CD4-positive, alpha-beta memory T cell (primary cell): ENCODE measurements at regions not wholly inside any gene's neighbourhood (a gene's known extent, or its start where the extent isn't known, plus 50 kb on each side); places are given as distances from the start of the nearest gene placed in this dataset.

Experiments
- CTCF ChIA-PET: fragments of 350-600 bp; sonication (Branson Sonifier 250); formaldehyde crosslinking; loops from one replicate; lab custom pipeline; 2021; ENCODE audit warnings: inconsistent platforms; ENCODE audit not compliant: partially characterized antibody; lab: Charles Lee
- POLR2A ChIA-PET: fragments of 350-600 bp; sonication (Branson Sonifier 250); formaldehyde crosslinking; loops from one replicate; lab custom pipeline; 2021; ENCODE audit not compliant: partially characterized antibody; lab: Charles Lee
- DNase-seq, 5 donors: peaks; one replicate each; pipeline versions ENCODE4 v3.0.0 to v3.0.0-alpha.2; 2020 to 2022; ENCODE audit warnings: mixed read lengths in 1 of 5
- H3K27ac ChIP-seq: one replicate; pipeline ENCODE4 v1.7.0; 2013; ENCODE audit warnings: low read depth, low read length
- H3K27me3 ChIP-seq: 2 replicates; pipeline ENCODE4 v1.7.0; 2013; ENCODE audit warnings: mild to moderate bottlenecking, low read length, moderate library complexity; ENCODE audit not compliant: insufficient read depth
- H3K36me3 ChIP-seq: 2 replicates; pipeline ENCODE4 v1.7.0; 2013; ENCODE audit warnings: mild to moderate bottlenecking, low read length, moderate library complexity; ENCODE audit not compliant: insufficient read depth
- H3K4me1 ChIP-seq: 2 replicates; pipeline ENCODE4 v1.7.0; 2013; ENCODE audit warnings: mild to moderate bottlenecking, low read length, moderate library complexity; ENCODE audit not compliant: insufficient read depth
- H3K4me3 ChIP-seq, 2 donors: one replicate each; pipeline ENCODE4 v1.7.0; 2013; ENCODE audit warnings: low read length in 2 of 2, mild to moderate bottlenecking in 1 of 2
- H3K9me3 ChIP-seq, 2 donors: one replicate each; pipeline ENCODE4 v1.7.0; 2013; ENCODE audit warnings: low read length in 2 of 2, control low read depth in 1 of 2; ENCODE audit not compliant: control insufficient read depth in 1 of 2
- H3K27ac Mint-ChIP-seq, 7 donors: one replicate each; pipeline ENCODE4 v1.8.0; 2020 to 2021; ENCODE audit warnings: mixed read lengths in 7 of 7, mild to moderate bottlenecking in 6 of 7, inconsistent platforms in 3 of 7, moderate library complexity in 3 of 7
- H3K27me3 Mint-ChIP-seq, 2 donors: one replicate each; pipeline ENCODE4 v1.8.0; 2020 to 2021; ENCODE audit warnings: mixed read lengths in 2 of 2
- H3K36me3 Mint-ChIP-seq, 2 donors: one replicate each; pipeline ENCODE4 v1.8.0; 2020 to 2021; ENCODE audit warnings: mixed read lengths in 2 of 2, inconsistent platforms in 1 of 2, mild to moderate bottlenecking in 1 of 2
- H3K4me1 Mint-ChIP-seq, 4 donors: one replicate each; pipeline ENCODE4 v1.8.0; 2020 to 2021; ENCODE audit warnings: mixed read lengths in 4 of 4, mild to moderate bottlenecking in 1 of 4
- H3K4me3 Mint-ChIP-seq, 8 donors: one replicate each; pipeline ENCODE4 v1.8.0; 2020 to 2021; ENCODE audit warnings: mixed read lengths in 8 of 8, mild to moderate bottlenecking in 7 of 8, moderate library complexity in 6 of 8, inconsistent platforms in 3 of 8
- H3K9me3 Mint-ChIP-seq, 8 donors: one replicate each; pipeline ENCODE4 v1.8.0; 2020 to 2021; ENCODE audit warnings: mixed read lengths in 8 of 8, mild to moderate bottlenecking in 5 of 8, inconsistent platforms in 3 of 8, moderate library complexity in 1 of 8
- intact Hi-C: fragments of 100-400 bp; cut with micrococcal nuclease; formaldehyde crosslinking; loops from one replicate; pipeline ENCODE4 v1.15.1; 2023

DNA sequence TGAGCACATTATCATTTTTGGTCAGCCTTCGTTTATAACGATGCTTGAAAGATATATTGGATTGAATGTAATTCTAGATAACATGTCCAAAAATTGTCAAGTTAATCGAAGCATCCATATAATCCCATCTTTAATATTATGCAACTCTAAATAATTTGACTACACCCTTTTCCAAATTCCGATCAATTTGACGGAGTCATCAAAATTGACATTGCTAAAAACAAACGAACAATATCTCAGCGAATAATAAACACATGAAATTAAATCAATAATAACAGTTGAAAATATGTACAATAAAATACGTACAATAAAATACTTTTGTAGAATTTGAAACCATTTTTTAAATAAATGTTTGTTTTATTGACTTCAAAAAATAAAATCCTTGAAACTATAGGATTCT is 1516.4 kb downstream of the EFNB2 start:
- Histone ChIP-seq H3K27ac (no peak overlapping the region), H3K27me3 (no peaks in the 10 kb centered on the region), H3K36me3 (no peaks in the 10 kb centered on the region), H3K9me3 (no peaks in the 10 kb centered on the region), H3K4me1 (no peaks in the 10 kb centered on the region), H3K4me3 (no peak overlapping the region)
- intact Hi-C loops: no loop called here
- Mint-ChIP-seq H3K36me3 (no peaks in the 10 kb centered on the region), H3K27me3 (no peaks in the 10 kb centered on the region), H3K4me1 (no peaks in the 10 kb centered on the region), H3K9me3 (no peaks in the 10 kb centered on the region), H3K27ac (no peak overlapping the region), H3K4me3 (no peak overlapping the region)
- POLR2A ChIA-PET: no interaction called here
- DNase-seq: no peak
- CTCF ChIA-PET: interaction anchor here (1.0 kb wide), 1 partner anchor 145 kb away, joined by 3 read pairs; no protein-coding TSS in a partner anchor

DNA sequence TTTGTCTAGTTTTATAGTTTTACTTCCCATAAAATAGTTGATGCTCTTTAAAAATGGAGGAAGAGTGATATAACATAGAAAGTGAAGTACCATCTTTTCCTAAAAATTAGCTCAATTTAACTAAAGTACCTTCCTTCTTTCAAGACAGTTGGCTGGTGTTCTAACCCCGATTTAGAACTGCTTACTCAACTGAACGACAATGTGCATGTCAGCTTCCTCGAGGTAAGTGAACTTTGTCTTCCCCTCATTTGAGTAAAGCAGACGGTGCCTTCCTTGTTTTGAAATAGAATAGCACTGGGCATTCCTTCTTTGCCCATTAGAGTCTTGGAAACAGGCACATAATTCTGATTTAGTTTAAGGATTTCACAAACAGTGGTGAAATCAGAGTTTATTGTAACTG is 1519.2 kb downstream of the EFNB2 start:
- no peak for DNase-seq
- Histone ChIP-seq H3K36me3 (no peaks in the 10 kb centered on the region), H3K4me3 (no peak overlapping the region), H3K27ac (no peak overlapping the region), H3K4me1 (no peaks in the 10 kb centered on the region), H3K27me3 (no peaks in the 10 kb centered on the region), H3K9me3 (no peaks in the 10 kb centered on the region)
- ChIA-PET POLR2A (no interaction called here), CTCF (no interaction called here)
- Mint-ChIP-seq H3K36me3 (no peaks in the 10 kb centered on the region), H3K27ac (no peak overlapping the region), H3K4me1 (no peaks in the 10 kb centered on the region), H3K4me3 (no peak overlapping the region), H3K9me3 (peaks cover 0 to 2% (median 0%) of the 10 kb centered on the region in 8 donors), H3K27me3 (no peaks in the 10 kb centered on the region)
- intact Hi-C loops: no loop called here

DNA sequence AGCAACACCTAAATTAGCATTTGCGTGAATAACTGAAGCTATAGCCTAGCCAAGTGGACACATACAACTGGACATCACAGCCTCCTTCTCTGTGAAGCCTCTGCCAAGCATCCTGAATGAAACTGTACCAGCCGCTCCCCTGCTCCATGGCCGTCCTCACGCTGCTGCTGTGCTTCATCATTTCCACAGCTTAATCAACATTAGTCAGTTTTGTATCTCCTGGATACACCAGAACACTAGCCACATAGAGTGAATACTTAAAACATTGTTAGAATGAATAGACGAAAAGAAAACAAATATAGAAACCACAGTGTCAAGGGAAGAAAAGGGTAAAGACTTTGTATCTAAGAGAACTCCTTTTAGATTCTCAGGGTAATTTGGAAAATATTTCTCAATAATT is 1526.9 kb downstream of the EFNB2 start:
- no peak overlapping the region for H3K27ac Mint-ChIP-seq
- no peaks in the 10 kb centered on the region for H3K4me1 ChIP-seq
- H3K4me3 Mint-ChIP-seq: no peak overlapping the region
- no peak for DNase-seq
- peaks cover 0 to 2% (median 0%) of the 10 kb centered on the region in 8 donors for H3K9me3 Mint-ChIP-seq
- no peaks in the 10 kb centered on the region for H3K9me3 ChIP-seq
- H3K27me3 ChIP-seq: no peaks in the 10 kb centered on the region
- intact Hi-C loops: no loop called here
- H3K36me3 Mint-ChIP-seq: no peaks in the 10 kb centered on the region
- no peaks in the 10 kb centered on the region for H3K27me3 Mint-ChIP-seq
- H3K4me3 ChIP-seq: no peak overlapping the region
- no peaks in the 10 kb centered on the region for H3K4me1 Mint-ChIP-seq
- no peaks in the 10 kb centered on the region for H3K36me3 ChIP-seq
- no peak overlapping the region for H3K27ac ChIP-seq
- POLR2A ChIA-PET: no interaction called here
- CTCF ChIA-PET: no interaction called here

DNA sequence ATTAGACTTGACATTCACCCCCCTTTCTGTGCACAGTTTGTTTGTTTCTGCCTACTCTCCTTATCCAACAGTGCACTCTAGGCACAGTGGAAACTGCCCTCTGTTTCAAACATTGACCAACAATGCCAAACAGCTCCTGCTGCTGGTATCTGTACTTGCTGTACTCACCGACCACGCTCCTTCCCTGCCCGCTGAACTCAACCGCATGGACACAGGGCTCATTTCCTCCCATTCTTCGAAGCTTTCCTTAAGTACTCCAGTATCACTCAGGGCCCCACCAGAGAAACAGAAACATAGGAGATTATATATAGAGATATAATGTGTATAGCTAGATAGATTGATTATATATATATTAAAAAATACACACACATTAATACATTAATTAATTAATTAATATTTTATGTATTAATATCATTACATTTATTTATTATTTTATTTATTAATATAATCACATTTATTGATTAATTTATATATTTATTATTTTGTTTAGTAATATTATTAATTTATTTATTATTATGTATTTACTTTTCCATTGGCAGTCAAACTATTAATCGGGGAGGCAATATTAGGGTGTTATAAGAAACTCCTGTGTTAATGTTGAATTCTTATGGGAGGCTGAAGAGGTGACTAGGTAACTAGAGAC is 1528.2 kb downstream of the EFNB2 start:
- no peak for DNase-seq
- H3K4me3 Mint-ChIP-seq: no peak overlapping the region
- H3K27me3 Mint-ChIP-seq: no peaks in the 10 kb centered on the region
- no peaks in the 10 kb centered on the region for H3K4me1 Mint-ChIP-seq
- Histone ChIP-seq H3K27me3 (no peaks in the 10 kb centered on the region), H3K9me3 (no peaks in the 10 kb centered on the region), H3K27ac (no peak overlapping the region), H3K36me3 (no peaks in the 10 kb centered on the region), H3K4me1 (no peaks in the 10 kb centered on the region), H3K4me3 (no peak overlapping the region)
- intact Hi-C loops: no loop called here
- H3K27ac Mint-ChIP-seq: no peak overlapping the region
- no peaks in the 10 kb centered on the region for H3K36me3 Mint-ChIP-seq
- POLR2A ChIA-PET: no interaction called here
- no peaks in the 10 kb centered on the region for H3K9me3 Mint-ChIP-seq
- CTCF ChIA-PET: no interaction called here

DNA sequence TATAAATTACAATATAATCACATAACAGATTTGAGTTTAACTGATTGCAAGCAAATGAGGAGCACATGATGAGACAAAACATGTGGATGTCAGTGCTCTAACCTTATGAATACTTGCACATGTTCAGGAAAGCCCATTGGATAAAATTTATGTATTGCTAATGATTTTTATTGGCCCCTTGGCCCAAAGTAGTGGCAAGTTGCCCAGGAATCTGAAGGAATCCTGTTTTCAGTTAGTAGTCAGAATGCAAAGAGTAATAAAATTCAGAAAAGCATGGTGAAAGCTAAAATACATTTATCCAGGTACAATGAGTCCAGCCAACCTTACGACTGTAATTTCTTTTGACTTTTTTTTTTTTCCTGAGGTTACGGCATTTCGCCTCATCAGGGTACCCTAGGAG is 1539.4 kb downstream of the EFNB2 start:
- H3K9me3 ChIP-seq: no peaks in the 10 kb centered on the region
- no peaks in the 10 kb centered on the region for H3K27me3 ChIP-seq
- H3K4me3 ChIP-seq: no peak overlapping the region
- CTCF ChIA-PET: interaction anchor here (0.6 kb wide), 1 partner anchor 207 kb away, joined by 3 read pairs; no protein-coding TSS in a partner anchor
- Mint-ChIP-seq H3K9me3 (peaks cover 0 to 2% (median 0%) of the 10 kb centered on the region in 8 donors), H3K27me3 (no peaks in the 10 kb centered on the region), H3K4me3 (no peak overlapping the region), H3K4me1 (no peaks in the 10 kb centered on the region), H3K27ac (no peak overlapping the region), H3K36me3 (no peaks in the 10 kb centered on the region)
- intact Hi-C loops: no loop called here
- H3K4me1 ChIP-seq: no peaks in the 10 kb centered on the region
- DNase-seq: no peak
- POLR2A ChIA-PET: no interaction called here
- H3K36me3 ChIP-seq: no peaks in the 10 kb centered on the region
- H3K27ac ChIP-seq: no peak overlapping the region

DNA sequence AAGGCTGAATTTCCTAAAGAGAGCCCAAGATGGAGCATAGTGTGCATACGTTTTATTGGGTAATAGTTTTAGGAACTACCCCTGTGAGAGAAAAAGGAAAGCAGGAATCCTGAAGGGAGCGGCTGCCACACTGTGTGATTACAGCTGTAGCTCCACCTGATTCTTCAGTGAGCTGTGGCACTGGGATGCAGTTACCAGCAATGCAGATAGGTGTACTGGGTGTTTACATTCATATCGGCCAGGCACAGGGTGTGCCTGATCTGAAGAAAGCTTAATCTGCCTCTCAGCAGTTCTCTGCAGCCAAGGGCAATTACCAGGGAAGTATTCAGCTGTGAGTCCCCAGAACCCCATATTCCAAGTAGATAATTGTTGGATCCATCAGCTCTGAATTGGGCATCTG is 1541.8 kb downstream of the EFNB2 start:
- Histone ChIP-seq H3K27me3 (no peaks in the 10 kb centered on the region), H3K4me3 (no peak overlapping the region), H3K9me3 (no peaks in the 10 kb centered on the region), H3K27ac (no peak overlapping the region), H3K4me1 (no peaks in the 10 kb centered on the region), H3K36me3 (no peaks in the 10 kb centered on the region)
- H3K27ac Mint-ChIP-seq: no peak overlapping the region
- no peak overlapping the region for H3K4me3 Mint-ChIP-seq
- no peaks in the 10 kb centered on the region for H3K27me3 Mint-ChIP-seq
- peaks cover 0 to 3% (median 0%) of the 10 kb centered on the region in 8 donors for H3K9me3 Mint-ChIP-seq
- DNase-seq: no peak
- H3K4me1 Mint-ChIP-seq: no peaks in the 10 kb centered on the region
- CTCF ChIA-PET: no interaction called here
- no peaks in the 10 kb centered on the region for H3K36me3 Mint-ChIP-seq
- intact Hi-C loops: no loop called here
- POLR2A ChIA-PET: no interaction called here

DNA sequence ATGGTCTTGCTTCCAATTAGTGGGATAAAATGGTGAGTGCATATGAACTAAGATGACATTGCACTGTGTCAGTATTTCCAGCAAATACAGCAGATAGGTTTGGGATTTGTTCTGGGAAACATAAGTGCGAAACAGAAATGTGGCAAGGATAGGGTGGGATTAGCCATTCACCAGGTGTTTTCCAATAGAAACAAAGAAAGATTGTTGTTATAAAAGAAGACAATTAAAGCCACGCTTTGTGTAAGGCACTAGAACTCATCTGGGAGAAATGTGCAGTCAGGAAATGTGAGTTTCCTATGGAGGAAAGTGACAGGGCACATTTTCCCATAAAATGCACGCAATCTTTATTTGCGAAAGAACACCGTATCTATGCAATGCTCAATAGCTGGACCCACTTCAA is 1547.8 kb downstream of the EFNB2 start:
- POLR2A ChIA-PET: no interaction called here
- Mint-ChIP-seq H3K9me3 (peaks cover 0 to 3% (median 0%) of the 10 kb centered on the region in 8 donors), H3K4me3 (no peak overlapping the region), H3K4me1 (peaks cover 13 to 23% (median 15%) of the 10 kb centered on the region in 4 donors), H3K36me3 (no peaks in the 10 kb centered on the region), H3K27me3 (no peaks in the 10 kb centered on the region), H3K27ac (no peak overlapping the region)
- no peak overlapping the region for H3K4me3 ChIP-seq
- H3K27ac ChIP-seq: no peak overlapping the region
- H3K4me1 ChIP-seq: peaks cover 17% of the 10 kb centered on the region
- intact Hi-C loops: loop anchor here (10.0 kb wide), 1 partner anchor 83 kb away; no protein-coding TSS in a partner anchor
- H3K9me3 ChIP-seq: no peaks in the 10 kb centered on the region
- DNase-seq: no peak
- no peaks in the 10 kb centered on the region for H3K36me3 ChIP-seq
- CTCF ChIA-PET: no interaction called here
- no peaks in the 10 kb centered on the region for H3K27me3 ChIP-seq
